ENCODE measurements at regions not wholly inside any gene's neighbourhood (a gene's known extent, or its start where the extent isn't known, plus 50 kb on each side); places are given as distances from the start of the nearest gene placed in this dataset.

DNA sequence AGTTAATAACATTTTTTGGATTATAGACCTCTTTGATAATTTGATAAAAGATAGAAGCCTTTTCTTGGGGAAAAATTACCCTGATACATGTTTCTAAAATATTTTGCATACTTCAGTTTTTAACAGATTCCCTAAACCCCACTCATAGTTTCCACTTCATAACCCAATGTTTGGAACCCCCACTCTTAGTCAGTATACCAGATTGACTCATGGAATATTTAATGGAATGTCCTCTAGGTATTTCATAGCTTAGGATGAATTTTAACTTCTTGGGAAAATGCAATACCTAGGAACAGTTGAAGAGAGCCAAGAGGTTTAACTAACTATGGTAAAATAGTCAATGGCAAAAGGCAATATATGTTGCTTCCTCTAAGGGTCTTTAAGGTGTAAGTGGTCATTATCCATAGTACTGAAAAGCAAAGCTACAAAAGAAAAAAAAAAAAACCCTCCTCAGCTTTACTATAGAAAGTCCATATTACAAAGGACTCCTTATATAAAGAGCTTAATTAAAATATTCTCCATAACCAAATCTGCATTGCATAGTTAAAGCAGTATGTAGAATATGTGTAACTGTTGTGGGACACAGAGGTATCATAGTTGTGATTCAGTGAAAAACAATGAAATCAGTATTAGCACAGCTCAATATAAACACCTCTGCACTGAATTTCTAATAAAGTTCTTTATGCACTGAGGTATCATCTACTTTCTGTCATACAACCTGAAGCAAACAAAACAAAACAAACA is 159.9 kb downstream of the PCDH7 start:
- DNase-seq, result no peak

DNA sequence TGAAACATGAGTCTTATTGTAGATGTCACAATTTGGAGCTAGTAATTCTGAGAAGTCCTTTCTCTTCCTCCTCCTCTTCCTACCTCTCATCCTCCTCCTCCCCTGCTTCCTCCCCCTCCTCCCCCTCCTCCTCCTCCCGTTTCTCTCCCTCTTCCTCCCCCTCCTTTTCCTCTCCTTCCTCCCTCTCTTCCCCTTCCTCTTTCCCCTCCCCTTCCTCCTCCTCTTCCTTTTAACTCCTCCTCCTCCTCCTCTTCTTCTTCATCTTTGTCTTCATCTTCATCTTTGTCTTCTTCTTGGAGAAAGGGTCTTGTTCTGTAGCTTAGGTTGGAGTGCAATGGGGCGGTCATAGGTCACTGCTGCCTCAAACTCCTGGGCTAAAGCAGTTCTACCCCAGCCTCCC is 161.8 kb downstream of the PCDH7 start:
- DNase-seq, result no peak

DNA sequence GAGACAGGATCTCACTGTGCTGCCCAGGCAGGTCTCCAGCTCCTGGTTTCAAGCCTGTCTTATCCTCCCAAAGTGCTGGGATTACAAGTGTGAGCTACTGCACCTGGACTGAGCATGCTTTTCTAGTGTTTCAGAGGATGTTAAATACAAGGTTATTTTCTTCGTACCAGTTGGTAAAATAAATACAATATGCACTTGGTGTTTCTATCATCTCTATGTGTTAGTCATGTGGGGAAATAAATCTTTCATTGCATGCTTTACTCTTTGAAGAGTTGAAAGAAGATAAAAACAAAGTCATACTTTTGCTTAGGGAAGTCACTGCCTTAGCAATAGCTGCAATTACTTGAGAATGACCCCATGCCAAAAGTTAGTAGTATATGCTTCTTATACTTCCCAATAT is 162.3 kb downstream of the PCDH7 start:
- DNase-seq, result no peak

DNA sequence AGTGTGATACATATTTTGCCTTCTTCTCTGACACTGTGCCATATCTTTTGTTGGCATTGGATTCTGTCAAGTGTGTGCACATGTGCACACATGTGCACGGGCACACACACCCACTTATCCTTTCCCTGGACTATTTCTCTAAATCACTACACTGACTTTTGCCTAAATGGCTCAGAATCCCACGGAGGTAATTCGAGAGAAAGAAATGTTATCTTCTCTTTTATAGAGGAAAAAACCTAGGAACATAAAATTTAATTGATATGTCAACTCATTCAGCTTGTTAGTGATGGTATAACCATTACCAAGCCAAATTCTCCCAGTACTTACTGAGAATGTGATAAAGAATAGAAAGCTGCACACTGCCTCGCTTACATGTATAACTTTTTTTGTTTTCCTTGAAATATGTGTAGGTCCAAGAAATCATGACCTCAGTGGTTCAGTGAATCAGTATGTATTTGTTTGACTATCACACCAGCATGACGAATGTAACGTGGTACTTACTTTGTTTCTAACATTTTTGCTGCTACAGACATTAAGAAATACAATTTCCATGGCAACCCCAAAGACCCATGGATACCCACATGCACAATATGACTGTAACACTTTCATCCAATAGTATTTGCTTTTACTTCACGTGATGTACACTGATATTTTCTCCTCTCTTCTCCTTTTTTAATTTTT is 163.0 kb downstream of the PCDH7 start:
- DNase-seq, result no peak

DNA sequence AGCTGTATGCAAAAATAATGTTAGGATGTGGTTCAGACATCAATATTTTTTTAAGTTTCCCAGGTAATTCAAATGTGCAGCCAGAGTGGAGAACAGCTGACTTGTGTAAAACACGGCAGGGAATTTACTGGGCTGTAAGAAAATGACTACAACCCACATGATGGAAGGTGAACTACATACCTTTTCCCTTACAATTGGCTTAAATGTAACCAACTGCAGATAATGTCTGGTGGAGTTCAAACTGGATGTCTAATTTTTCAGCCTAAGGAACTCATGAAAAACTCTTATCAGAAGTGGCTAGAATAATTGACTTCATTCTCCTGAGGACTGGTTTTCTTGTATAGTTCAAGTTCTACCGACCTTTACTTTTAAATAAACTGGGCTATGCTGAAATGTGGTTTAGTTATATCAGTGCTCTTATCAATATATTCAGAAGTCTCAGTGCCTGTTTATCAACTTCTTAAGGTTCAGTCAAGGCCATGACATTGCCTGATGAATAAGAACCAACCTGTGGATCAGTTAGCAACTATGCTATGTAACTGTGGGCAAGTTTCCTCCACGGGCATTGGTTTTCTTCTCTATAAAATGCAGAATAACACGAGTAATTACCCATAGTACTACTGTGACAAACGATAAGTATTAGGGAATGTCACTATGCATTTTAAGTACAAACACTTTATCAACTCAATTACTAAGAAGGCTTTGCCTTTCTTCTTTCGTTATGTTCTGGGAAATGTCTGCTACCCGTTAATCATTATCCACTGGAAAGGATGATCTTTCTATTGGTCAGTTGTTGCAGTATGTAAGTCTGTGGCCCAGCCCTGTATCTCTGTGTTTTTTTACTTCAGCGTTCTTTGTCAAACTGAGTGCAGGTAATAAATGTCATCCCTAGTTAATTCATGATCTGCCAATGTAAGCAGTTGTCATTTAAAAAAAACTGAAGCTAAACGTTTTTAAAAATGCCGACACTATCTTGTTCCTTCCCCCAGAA is 181.6 kb downstream of the PCDH7 start:
- DNase-seq, result no peak

DNA sequence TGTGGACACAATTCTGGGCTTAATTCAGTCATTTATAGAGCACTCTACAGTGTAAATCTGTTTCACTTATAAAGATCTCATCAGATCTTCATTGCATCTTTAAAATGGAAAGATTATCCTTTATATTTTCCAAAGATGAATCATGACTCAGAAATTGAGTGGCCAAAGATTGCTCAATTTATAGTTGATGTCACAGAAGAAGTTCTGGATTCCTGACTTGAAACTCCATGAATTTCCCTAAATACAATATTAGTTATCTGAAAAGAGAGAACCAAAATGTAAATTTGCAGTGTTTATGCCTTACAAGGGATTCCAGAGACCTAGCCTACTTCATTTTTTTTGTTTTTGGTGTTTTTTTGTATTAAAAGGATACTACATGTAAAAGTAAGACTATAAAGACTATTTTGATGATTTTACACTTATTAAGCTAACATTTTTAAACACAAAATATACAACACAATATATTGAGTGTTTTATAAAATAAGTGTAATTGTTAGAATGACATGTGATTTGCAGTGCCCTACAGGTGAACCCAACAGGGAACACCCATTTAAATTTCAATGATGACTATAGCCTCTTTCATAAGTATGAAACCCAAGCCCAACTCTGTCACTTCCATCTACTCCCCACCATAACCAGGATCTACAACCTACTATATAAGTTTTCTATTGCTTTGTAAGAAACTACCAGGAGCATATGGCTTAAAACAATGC is 183.5 kb downstream of the PCDH7 start:
- DNase-seq, result peak; percentile 12

DNA sequence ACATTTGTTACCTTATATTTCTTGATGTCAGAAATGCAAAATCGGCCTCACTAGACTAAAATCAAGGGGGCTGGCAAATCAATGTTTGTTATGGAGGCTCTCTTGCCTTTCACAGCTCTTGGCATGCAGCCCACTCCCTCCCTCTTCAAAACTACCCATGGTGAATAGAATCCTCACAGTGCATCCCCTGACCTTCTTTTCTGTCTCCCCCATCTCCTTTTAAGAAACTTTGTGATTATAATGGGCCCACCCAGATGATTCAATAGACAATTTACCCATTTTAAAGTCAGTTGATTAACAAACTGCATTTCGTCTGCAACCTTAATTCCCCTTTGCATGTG is 184.0 kb downstream of the PCDH7 start:
- no peak for DNase-seq

DNA sequence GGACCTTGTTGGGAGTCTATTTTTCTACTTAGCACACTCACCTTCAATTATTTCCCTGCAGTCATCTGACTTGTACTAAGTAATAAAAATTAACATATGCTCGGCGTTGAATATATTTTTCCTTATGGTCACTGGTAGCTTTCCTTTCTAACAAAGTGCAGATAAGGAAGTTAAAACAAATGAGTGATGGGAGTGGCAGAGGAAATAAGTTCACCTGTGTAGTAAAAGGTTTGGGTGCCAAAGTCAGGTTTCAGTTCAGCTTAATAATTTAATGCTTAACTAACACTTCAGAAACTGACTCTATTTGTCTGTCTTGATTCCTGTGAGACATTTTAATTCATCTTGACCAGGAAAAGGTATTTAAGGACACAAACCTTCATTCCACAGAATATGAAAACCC is 184.4 kb downstream of the PCDH7 start:
- no peak for DNase-seq

DNA sequence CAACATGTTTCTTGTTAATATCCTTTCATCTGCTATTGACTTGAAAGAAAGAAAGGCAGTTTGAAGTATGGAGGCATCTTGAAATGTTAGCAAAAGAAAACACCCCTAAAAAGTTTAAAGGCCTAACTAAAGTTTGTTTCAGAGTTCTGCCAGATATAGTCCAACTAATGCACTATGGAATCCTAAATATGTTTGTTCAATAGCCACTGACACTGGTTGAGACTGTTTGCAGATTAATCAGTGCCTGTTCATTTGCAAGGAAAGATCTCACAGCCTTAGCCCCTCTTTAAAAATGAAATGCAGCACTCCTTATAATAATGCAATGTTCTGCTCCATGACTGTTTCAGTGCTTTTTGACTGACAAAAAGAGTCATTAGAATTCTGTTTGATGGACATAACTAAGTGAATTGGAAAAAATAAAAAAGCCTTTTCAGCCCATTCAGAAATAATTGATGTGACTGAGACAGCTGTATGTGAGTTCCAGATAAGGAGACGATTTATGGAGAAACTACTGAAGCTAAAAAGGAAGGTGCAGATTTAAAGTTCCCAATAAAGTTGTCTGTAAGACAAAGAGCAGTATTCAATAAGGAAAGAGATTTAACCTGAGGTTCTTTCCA is 192.0 kb downstream of the PCDH7 start:
- DNase-seq, result peak; percentile 10

DNA sequence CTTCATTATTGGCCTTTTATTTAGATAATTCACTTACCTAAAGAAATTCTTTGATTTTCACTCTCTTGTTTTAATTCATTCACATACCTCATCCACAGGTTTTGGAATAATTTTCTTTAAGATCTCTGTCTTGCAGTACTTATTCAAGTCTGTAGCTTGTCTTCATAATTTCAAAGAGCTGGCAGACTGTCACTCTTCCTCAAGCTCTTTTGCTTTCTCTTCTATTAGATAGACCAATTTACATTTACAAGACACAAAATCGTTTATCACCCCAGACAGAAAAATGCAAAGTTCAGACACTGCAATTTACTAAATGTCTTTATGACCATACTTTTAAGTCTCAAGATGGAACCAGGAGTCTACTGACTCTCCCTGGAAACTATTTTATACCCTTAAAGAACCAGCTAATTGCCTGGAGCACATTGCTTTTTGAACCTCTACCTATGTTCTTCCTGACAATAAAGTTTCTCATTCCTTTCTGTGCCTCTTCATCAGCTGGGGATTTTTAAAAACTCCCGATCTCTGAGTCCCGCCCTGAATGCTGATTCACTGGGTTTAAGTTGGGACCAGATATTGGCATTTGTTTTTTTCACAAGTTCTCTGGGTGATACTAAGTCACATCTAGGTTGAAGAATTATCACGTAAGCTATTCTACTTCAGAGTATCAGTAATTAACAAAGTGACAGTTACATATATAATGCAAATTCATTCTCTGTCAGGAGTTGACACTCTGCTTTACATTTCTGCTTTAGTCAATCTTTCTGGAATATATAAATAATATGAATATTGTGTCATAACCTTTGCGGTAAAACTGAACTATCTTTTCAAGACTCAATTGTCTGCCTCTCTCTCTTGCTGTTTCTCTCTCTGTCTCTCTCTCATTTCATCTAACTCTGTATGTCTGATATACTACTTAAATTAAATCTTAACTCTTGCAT is 196.4 kb downstream of the PCDH7 start:
- DNase-seq, result no peak

DNA sequence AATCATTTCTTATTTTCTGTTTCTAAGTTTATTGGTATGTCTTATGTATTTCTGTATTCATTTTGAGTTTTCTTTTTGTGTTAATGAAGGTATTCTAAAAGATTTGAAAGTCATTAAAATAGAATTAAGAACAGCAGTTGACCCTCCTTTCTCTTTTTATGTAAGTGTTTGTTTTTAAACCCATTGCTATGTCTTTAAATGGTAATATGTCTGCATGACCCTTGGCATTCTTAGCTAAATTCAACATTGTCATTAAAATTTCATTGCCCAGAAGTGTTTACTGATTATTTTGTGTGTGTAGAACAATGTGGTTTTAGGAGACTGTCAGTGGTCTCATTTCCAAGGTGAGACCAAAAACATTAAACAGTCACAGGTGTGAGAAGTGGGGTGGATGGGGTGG is 197.8 kb downstream of the PCDH7 start:
- DNase-seq, result no peak

DNA sequence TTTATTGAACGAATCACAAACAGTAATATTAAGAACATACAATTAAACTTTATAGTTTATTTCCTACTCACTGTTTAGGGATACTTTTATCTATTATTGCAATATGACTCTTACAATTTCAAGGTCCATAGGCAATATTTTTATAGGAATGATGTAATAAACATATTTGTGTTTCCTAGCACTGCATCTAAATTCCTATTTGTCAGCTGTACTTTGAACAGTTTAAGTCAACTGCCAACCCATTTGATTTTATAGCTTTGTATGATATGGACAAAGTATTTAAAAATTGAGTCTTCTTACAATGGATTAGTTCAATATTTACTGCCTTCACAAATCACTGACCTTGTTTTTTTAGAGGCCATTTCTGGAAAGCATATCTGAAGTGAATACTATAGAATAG is 199.3 kb downstream of the PCDH7 start:
- no peak for DNase-seq

DNA sequence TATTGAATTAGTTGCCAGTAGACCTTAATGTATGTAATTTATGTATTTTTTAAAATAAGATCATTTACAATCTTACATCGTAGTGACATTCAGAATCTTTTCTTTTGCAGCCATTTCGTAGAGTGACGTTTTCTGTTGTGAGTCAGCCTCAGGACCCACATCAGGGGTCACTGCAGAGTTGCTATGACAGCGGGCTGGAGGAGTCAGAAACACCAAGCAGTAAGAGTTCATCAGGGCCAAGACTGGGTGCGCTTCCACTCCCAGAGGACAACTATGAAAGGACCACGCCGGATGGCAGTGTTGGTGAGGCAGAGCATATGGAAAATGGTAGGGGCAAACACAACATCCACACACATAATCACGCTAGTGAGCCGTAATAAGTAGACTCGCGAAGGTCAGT is 199.9 kb downstream of the PCDH7 start:
- no peak for DNase-seq

DNA sequence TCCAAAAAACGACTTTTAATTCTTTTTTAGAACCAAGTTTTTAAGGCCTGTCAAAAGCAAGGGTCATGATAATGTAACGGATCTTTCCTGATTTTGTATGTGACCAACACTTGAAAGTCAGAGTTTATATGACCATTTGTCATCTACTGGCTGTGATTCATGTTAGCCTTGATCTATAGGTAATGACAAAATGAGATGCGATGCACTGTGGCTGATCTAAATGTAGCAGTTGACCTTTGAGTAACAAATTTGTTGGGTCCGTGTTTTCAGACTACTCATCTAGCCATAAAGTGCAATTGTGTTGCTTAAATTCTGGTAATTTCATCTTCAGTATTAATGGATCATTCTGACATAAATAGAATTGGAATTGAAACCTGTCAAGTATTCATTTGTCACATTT is 202.5 kb downstream of the PCDH7 start:
- DNase-seq, result no peak

DNA sequence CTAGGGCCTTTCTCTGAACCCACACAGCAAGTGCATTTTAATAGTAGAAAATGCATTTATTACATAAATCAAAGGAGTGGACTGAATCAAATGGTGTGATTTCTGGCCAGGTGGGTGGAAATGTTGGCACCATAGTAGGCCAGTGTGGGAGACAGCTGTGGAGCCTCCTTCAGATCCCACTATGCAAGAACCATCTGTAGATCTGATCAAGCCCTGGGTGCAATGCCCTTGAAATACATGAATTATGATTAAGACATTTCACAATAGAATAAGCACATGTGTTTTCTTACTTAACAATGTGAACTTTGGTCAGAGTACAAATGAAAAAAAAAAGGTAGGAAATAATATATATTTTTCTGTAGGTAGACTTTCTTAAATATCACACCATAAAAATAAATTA is 204.3 kb downstream of the PCDH7 start:
- DNase-seq, result no peak

DNA sequence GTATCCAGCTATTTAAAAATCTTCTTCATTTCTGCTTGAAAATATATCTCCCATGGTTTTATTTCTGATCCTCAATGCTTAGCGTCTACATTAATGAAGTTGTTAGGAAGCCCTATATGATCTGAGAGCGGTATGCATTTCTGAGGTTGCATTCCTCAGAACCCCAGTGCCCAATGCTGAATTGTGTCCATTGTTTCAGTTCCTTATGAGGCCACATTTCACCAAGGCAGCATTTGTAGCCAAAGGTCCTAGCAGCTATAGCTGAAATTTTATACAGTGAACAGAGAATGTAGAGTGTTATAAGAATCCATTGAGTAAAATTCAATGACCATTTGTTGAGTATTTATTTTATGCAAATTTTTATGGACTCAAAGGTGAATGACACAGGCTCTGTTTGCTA is 209.5 kb downstream of the PCDH7 start:
- DNase-seq, result no peak

DNA sequence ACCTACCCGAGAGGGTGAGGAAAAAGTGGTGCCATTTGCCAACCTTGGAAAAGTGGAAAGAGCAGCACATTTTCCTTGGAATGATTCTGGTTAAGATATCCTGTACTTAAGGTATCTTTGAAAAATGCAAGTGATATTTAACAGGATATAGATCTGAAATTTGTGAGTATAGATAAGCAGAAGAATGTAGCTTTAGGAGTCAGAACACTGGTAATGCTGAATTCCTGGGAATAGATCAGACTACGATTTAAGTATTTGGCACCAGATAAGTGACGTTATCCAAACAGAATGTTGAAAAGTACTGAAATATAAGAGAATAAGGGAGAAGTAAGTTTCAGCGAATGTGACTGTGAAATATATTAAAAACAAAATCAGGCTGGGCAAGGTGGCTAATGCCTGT is 210.1 kb downstream of the PCDH7 start:
- DNase-seq, result no peak

DNA sequence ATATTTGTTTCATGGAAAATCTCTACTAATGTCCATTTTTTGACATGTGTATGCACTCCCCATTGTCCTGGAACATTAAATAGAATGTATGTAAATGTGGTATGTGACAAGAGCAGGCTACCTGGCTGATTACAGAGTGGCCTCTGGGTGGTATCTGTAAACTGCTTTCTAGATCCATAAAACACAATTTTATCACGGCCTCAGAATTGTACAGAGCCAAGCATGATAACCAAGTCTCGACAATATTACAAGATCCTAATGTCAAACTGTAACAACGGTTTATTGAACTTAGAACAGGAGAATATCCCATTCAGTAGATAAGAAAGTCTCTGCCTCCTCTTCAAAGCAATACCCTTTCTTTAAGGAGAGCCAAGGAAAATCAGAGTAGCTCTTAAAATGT is 212.4 kb downstream of the PCDH7 start:
- no peak for DNase-seq

DNA sequence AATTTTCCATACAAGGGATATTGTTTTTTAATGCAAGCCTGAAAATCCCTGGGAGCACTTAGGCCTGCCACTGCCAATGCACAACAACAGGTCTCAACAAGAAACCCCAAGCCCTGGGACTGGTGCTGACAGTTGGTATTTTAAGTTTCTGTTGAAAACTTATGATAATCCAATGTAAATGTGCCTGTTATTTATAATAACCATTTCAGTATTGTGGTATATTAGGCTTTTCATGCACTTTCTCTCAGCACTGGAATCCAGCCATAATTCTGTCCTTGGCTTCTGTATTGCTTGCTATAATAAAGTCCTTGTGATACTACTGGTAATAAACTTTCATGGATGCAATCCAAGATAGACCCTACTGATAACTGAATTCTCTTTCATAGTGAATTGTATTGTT is 218.9 kb downstream of the PCDH7 start:
- DNase-seq, result no peak

DNA sequence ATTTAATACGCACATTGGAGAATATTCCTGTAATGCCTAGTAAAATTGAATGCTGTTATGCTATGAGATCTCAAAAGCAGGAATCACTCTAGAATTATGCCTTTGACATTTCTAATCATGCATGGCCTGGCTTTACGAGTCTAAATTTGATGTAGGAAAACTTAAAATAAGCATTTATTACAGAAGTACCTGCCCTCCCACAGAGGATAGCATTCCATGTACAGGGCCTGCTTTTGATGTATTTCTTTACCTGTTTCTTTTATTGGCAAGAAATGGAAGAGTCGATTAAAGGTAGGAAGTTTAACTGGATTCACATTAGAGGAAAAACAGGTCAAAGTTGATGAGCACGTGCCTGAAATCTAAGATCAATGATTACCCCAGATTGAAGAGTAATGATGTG is 219.5 kb downstream of the PCDH7 start:
- no peak for DNase-seq

DNA sequence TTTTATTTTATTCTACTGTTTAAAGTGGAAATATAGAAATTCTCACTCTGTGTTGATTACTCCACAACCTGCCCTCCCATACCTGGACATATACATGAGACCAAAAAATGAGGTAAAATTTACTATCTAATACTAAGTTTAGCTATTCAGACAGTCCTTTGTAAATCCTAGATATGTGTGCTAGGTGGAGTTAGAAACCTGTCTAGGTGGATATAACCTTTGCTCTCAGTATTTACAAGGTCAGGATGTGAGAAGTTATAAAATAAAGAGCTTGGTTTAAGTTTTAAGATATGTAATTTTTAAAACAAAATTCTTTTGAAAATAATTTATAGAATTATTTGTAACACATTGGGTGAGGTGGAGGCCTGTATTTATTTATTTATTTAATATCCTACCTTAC is 221.5 kb downstream of the PCDH7 start:
- DNase-seq, result no peak

DNA sequence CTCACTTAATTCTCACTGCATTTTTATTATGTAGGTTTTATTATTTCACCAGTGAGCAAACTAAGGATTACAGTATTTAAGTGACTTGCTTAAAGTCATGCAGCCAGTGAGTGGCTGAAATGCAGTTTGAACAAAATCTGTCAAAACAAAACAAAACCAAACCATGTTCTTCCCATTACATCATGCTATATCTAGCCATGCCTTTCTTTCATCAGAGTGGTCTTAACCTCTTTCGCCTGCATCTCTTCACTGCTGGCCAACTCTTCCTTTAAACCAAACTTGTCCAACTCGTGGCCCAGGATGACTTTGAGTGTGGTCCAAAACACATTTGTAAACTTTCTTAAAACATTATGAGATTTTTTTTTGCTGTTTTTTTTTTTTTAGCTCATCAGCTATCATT is 223.2 kb downstream of the PCDH7 start:
- no peak for DNase-seq

All from EL (cell line).